A549 (cell line): ENCODE measurements at regions not wholly inside any gene's neighbourhood (a gene's known extent, or its start where the extent isn't known, plus 50 kb on each side); places are given as distances from the start of the nearest gene placed in this dataset.

Source experiments
- CTCF ChIP-seq: fragments of >200 bp; sonication (Bioruptor Twin); formaldehyde crosslinking; IDR thresholded peaks from 3 replicates; pipeline ENCODE4 v1.5.1; 2016
- HDAC2 ChIP-seq: fragments of 200-600 bp; sonication (generic); IDR thresholded peaks from 2 replicates; pipeline ENCODE4 v1.6.1; 2016
- RAD21 ChIP-seq, 2 experiments: fragments of >200 bp in 1 of 2; sonication (Bioruptor Twin) in 1 of 2; formaldehyde crosslinking in 1 of 2; IDR thresholded peaks in 1 of 2; conservative IDR thresholded peaks in 1 of 2; 2 replicates in 1 of 2; 3 replicates in 1 of 2; pipeline ENCODE4 v1.6.1; 2012 to 2018; ENCODE audit warnings: inconsistent platforms in 1 of 2
- RCOR1 ChIP-seq: fragments of 150-350 bp; IDR thresholded peaks from 2 replicates; pipeline ENCODE4 v1.6.1; 2014; ENCODE audit warnings: antibody characterized with exemption, low read length, low read depth
- ZNF302 ChIP-seq: fragments of 250-450 bp; sonication (Bioruptor Pico); IDR thresholded peaks from 2 replicates; pipeline ENCODE4 v1.9.0; 2021; ENCODE audit warnings: inconsistent platforms, mild to moderate bottlenecking, moderate library complexity

DNA sequence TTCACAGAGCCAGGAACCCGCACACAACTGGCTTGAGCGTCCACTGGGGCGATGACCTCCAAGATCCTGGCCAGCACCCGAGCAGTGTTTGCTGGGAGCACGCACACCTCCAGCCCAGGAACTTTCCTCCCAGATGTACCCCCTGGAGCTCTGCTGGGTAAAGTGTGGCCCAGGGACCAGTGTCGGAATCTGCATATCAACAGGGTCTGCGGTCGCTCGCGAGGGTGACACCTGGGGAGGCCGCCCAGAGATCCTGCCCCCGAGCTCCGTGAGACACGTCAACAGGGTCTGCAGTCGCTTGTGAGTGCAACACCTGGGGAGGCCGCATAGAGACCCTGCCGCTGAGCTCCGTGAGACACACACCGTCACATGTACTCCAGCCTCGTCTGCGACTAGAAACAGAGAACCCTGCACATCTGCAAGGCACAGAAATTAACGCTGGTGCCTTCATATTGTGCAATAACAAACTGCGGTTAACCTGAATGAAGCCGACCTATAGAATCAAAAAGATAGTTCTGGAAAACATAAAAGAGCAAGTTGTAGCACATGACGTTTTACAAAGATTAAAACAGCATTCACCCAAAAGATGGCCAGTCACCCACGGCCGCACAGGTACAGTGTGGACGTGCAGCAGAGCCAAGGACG, 172.4 kb downstream of the BRD1 start:
- TF ChIP-seq CTCF (no peak), HDAC2 (no peak), RAD21 (conservative IDR thresholded peaks at IDR 0.05 in 1 of 2, IDR thresholded peaks at IDR 0.05 in 1 of 2) (no peak), ZNF302 (CRISPR knock-in tag) (no peak), RCOR1 (no peak)
